ENCODE measurements at regions not wholly inside any gene's neighbourhood (a gene's known extent, or its start where the extent isn't known, plus 50 kb on each side); places are given as distances from the start of the nearest gene placed in this dataset.
"Not testable (repeated sequence)": the region's sequence is repeated elsewhere in the genome, so short reads cannot be mapped to it uniquely, and the experiment has no call there.

- no peak for DNase-seq
These were observed 234.9 kb upstream of the LMCD1 start for GRCh38 chr3:8266730-8267131.

- no peak for DNase-seq
These were observed 228.1 kb upstream of the LMCD1 start for GRCh38 chr3:8273479-8273878.

DNA sequence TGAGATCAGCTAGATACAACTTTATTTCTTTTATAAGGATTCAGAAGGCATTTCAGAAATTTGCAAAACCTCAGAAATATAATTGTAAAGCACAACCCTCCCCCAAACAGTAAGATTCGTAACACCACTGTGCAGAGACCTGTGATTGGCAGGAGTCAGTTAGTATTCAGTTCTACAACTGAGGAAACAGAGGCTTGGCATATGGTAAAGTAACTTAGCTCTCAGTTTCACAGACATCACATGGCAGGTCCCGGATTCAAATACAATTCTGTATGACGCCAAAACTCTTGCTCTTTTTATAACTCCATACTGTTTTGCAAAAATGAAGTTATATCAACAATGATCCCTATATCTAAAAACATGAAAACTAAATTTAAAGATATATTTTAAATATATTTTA lies 225.6 kb upstream of the LMCD1 start:
- no peak for DNase-seq

- DNase-seq: no peak
These were observed 225.1 kb upstream of the LMCD1 start for GRCh38 chr3:8276506-8276905.

- no peak for DNase-seq
These were observed 223.2 kb upstream of the LMCD1 start for GRCh38 chr3:8278448-8278847.

DNA sequence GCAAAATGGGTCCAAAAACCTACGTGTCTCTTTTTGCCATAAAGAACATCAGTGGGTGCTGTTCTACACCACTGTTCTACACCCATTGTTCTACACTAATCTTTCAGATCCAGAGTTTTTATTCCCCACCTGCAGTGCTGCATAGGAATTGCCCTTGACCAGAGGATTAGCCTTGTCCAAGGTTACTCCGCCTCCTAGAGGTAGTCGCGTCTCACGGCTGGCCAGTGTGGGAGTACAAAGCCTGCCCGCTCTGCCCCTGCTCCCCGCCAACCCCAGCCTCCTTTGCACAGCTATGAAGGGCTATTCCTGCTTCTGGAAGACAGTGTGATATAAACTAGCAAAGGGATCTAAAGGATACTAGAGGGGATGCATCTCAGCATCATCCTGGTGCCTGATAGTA lies 222.1 kb upstream of the LMCD1 start:
- no peak for DNase-seq

- no peak for DNase-seq
These were observed 221.6 kb upstream of the LMCD1 start for GRCh38 chr3:8279886-8280550.

- DNase-seq: no peak
These were observed 219.0 kb upstream of the LMCD1 start for GRCh38 chr3:8282541-8283165.

GRCh38 chr3:8283193-8283592 lies 218.4 kb upstream of the LMCD1 start:
- DNase-seq: no peak

- no peak for DNase-seq
These were observed 215.5 kb upstream of the LMCD1 start for GRCh38 chr3:8286086-8286485.

GRCh38 chr3:8286749-8287148 lies 214.9 kb upstream of the LMCD1 start:
- no peak for DNase-seq

DNA sequence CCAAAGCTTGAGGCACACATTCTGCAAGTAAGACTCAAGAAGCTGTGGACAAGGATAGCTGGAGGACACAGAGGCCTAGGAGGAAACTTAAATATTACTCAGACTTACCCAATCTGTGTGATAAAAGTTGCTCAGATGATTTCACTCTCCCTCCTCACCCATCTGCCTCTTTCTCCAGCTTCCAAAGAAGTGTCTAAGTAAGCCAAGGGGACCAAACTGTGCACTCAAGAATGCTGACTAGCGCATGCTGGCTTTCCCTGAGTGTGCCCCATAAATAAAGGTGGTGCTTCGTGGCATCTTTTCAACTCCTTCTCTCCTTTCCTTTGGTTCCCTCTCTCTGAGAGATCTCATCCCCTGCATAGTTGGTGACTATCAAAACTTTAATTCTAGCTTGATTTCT lies 211.0 kb upstream of the LMCD1 start:
- DNase-seq: no peak

GRCh38 chr3:8296461-8296860 lies 205.2 kb upstream of the LMCD1 start:
- DNase-seq: no peak

DNA sequence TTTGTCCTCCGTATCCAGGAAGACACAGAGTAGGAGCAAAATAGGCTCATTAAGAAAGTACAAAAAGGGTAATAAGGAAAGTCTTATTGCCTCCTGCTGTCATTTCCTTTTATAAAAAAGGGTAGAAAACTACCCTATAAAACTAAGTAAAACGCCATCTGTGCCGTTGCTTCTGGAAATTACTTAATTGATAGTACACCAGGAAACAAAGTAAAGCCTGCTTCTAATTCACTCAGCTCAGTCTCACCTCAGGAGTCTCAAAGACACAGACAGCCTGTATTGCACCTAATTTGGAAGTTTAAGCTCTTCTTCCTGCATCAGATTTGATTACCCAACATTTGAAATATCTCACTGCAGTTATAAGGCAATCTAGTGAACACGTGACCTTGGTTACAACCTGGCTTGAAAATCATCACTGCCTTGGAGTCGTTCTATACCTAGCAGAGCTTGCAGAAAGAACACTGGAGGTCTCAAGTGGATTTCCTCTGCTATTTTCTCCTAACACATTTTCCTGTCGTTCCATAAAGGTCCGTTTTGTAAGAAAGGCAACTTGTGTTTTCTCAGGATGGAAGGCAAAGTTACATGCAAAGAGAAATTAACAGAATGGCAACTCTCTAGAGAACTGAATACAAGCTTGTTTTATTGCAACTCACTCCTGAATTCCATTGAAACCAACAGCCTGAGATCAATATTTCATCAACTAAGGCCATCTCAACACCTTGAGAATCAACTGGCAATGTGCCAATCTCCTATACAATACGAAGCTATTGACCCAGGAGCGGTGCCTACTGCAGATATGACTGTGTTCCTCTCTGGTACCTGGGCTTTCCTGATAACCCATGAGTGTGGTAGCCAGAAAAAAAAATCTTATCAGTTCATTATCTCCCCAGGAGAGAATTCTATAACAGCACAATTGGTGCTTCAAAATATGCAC lies 203.3 kb upstream of the LMCD1 start:
- no peak for DNase-seq

DNA sequence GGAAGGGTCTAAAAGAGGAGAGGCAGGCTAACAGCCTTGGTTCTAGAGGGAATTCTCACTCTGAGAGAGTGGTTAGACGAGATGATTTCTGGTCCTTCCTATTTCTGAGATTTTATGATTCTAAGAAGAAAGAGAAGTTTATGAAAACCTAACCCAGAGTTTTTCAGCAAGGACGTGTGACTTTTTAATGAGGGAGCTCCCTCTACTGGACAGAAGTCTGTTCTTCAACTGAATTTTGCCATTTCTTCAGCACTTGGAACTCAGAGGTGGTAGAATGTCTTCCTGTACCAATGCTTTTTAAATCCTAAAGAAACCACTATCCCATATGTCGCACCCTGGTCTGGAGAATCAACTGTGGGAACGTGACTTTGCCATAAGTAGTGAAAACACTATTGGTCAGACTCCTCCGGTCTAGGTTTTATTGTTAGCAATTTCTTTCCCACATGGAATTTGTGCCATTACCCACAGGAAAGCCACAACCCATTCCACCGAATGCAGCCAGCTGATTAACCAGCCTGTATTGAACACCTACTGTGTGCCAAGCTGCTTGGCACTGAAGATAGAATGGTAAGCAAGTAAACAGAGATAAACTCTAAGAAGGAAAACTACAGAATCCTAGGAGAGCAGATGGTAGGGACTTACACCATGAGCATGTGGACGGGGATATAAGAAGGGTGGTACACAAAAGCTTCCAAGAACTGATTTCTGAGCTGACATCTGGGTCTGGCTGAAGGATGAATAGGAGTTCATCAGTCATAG lies 199.5 kb upstream of the LMCD1 start:
- peak in 3 of 6 experiments; percentile 6 to 50 (median 27) for DNase-seq

DNA sequence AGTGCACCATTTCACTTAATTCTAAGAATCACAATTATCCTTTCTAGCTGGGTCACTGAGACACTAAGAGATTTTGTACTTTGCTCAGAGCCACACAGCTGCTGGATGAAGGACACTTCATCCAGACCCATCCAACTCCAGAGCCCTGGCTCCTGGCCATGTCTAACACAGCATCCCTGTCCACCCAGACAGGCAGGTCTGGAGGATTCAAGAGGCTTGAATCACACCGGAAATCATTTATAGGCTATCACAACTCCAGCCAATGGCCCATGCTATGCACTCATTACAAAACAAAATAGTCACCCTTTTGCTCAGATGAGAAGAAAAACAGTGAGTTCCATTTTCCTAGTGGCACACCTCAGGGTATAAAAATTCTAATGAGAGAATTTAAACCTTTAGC lies 198.2 kb upstream of the LMCD1 start:
- no peak for DNase-seq

DNA sequence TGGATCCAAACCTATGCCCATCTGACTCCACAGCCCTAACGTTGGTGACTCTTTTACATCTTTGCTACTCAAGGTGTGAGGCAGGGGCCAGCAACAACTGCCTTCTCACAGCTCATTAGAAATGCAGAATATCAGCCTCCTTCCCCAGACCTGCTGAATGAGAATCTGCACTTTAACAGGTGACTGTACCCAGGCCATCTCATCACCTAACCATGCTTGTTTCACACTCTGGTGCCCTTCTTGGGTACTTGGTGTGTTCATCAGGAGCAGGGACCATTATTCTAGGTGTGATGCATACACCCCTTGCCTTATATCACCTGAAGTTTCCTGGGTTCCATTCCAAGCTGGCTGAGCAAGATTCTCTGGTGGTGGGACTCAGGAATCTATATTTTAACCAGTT lies 196.3 kb upstream of the LMCD1 start:
- no peak for DNase-seq

DNA sequence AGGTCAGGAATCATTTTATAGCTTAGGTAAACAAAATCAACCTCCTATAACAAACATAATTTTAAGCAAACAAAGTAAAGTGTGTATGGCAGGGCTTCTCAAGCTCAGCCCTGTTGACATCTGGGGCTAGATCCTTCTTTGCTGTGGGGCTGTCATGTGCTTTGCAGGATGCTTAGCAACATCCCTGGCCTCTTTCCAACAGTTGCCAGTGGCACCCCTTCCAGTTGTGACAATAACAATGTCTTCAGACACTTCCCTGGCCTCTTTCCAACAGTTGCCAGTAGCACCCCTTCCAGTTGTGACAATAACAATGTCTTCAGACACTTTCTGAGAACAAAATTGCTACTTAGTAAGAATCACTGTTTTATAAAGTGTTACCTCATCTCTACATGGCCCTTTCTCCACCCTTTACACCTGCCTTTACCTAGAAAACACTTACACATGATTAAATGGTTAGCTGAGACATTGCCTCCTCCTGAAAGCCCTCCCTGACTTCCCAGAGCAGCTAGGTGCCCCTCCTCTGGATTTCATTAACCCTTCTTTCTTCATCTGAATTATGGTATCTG lies 194.0 kb upstream of the LMCD1 start:
- DNase-seq: peak in 2 of 6 experiments; percentile 10

- DNase-seq: no peak
These were observed 190.3 kb upstream of the LMCD1 start for GRCh38 chr3:8311321-8311720.

GRCh38 chr3:8312685-8313084 lies 188.9 kb upstream of the LMCD1 start:
- no peak for DNase-seq

- no peak for DNase-seq
These were observed 187.9 kb upstream of the LMCD1 start for GRCh38 chr3:8313560-8314267.

DNA sequence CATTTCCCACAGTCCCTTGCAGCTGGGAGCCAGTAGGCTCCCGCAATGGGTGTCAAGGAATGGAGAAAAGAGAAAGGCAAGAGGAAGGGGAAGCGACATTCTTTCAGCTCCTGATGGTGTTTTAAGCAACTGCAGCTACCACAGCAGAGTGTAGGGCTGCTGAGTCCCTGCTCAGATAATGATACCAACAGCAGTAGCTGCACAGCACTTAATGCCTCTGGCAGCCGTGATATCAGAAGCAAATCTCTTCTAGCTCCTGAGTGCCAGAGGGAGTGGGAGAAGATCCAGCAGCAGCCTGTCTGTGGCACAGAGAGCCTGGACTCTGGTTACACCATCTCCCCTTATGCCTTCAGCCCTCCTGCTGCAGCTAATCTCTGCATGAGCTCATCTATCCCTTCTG lies 186.1 kb upstream of the LMCD1 start:
- not testable (repeated sequence) for DNase-seq

Data from stimulated activated naive CD4-positive, alpha-beta T cell (primary cell).